A549 (cell line): ENCODE measurements at regions not wholly inside any gene's neighbourhood (a gene's known extent, or its start where the extent isn't known, plus 50 kb on each side); places are given as distances from the start of the nearest gene placed in this dataset.

Source experiments
- ATAC-seq, 2 experiments: fragments of 200-7000 bp in 1 of 2; fragments of >200 bp in 1 of 2; cut with Nextera tagmentation in 1 of 2; cut with Tn5 transposase in 1 of 2; 3 replicates each; pipeline versions ENCODE4 v1.8.0 to v1.9.1; 2018 to 2020; ENCODE audit warnings: mild to moderate bottlenecking in 1 of 2, moderate library complexity in 1 of 2
- CTCF ChIA-PET: fragments of 300-600 bp; sonication (Branson Sonifier 250); formaldehyde crosslinking; extraction: SDS; loops from one replicate; lab custom pipeline; 2021; ENCODE audit warnings: antibody characterized with exemption, inconsistent platforms; lab: Yijun Ruan, JAX
- POLR2A ChIA-PET: fragments of 350-600 bp; formaldehyde crosslinking; extraction: SDS; loops from one replicate; lab custom pipeline; 2021; ENCODE audit warnings: antibody characterized with exemption, inconsistent platforms; lab: Yijun Ruan, JAX
- DNase-seq, 2 experiments: peaks; one replicate each; pipeline versions ENCODE4 v3.0.0 to v3.0.0-alpha.2; 2011 to 2016; ENCODE audit warnings: low read depth in 1 of 2, low spot score in 1 of 2
- FAIRE-seq: peaks from 2 replicates; lab custom pipeline; 2011; peaks lifted over from hg19 to GRCh38; lab: Jason Lieb, UNC
- H3K27ac ChIP-seq, 2 experiments: fragments of >200 bp; sonication (Bioruptor Twin); formaldehyde crosslinking; 3 replicates each; pipeline ENCODE4 v1.5.1; 2016 to 2017
- H3K4me1 ChIP-seq: fragments of >200 bp; sonication (Bioruptor Twin); formaldehyde crosslinking; 3 replicates; pipeline ENCODE4 v1.6.1; 2016
- H3K4me2 ChIP-seq: fragments of >200 bp; sonication (Bioruptor Twin); formaldehyde crosslinking; 3 replicates; pipeline ENCODE4 v1.6.1; 2016
- H3K4me3 ChIP-seq: fragments of >200 bp; sonication (Bioruptor Twin); formaldehyde crosslinking; 3 replicates; pipeline ENCODE4 v1.5.1; 2016
- H3K9me3 ChIP-seq: fragments of >200 bp; sonication (Bioruptor Twin); formaldehyde crosslinking; 3 replicates; pipeline ENCODE4 v1.6.1; 2016
- ATOH8 ChIP-seq: fragments of 250-450 bp; sonication (Bioruptor Pico); IDR thresholded peaks from 2 replicates; pipeline ENCODE4 v1.5.0; 2020; ENCODE audit warnings: low read depth, mild to moderate bottlenecking, moderate library complexity
- CEBPB ChIP-seq, 2 experiments: fragments of >200 bp in 1 of 2; sonication (Bioruptor Twin) in 1 of 2; formaldehyde crosslinking in 1 of 2; IDR thresholded peaks; 2 replicates each; pipeline ENCODE4 v1.6.1; 2012 to 2016
- CHD2 ChIP-seq: fragments of 150-350 bp; IDR thresholded peaks from 2 replicates; pipeline ENCODE4 v1.6.1; 2014; ENCODE audit warnings: low read length; ENCODE audit not compliant: partially characterized antibody
- E2F6 ChIP-seq: IDR thresholded peaks from 2 replicates; pipeline ENCODE4 v1.6.1; 2012; ENCODE audit warnings: low read depth, borderline replicate concordance
- EHF ChIP-seq: fragments of 250-450 bp; sonication (Bioruptor Pico); IDR thresholded peaks from 2 replicates; pipeline ENCODE4 v1.5.0; 2020; ENCODE audit warnings: mild to moderate bottlenecking
- FOSL2 ChIP-seq, 2 experiments: fragments of 450-650 bp in 1 of 2; fragments of >200 bp in 1 of 2; sonication (Bioruptor Twin) in 1 of 2; formaldehyde crosslinking; IDR thresholded peaks; 2 replicates each; pipeline versions ENCODE4 v1.5.0 to v1.6.1; 2016 to 2020; ENCODE audit warnings: mild to moderate bottlenecking in 1 of 2, moderate library complexity in 1 of 2
- GATA3 ChIP-seq: IDR thresholded peaks from 2 replicates; pipeline ENCODE4 v1.6.1; 2012; ENCODE audit warnings: borderline replicate concordance
- HOXA7 ChIP-seq: fragments of 250-450 bp; sonication (Bioruptor Pico); IDR thresholded peaks from 2 replicates; pipeline ENCODE4 v1.5.0; 2020; ENCODE audit warnings: mild to moderate bottlenecking, moderate library complexity
- HOXB13 ChIP-seq: fragments of 250-450 bp; sonication (Bioruptor Pico); IDR thresholded peaks from 2 replicates; pipeline ENCODE4 v1.5.0; 2020; ENCODE audit warnings: low read depth, mild to moderate bottlenecking, moderate library complexity
- JUN ChIP-seq, 2 experiments: fragments of >200 bp; sonication (Bioruptor Twin); formaldehyde crosslinking; IDR thresholded peaks; 2 replicates in 1 of 2; 3 replicates in 1 of 2; pipeline ENCODE4 v1.6.1; 2016 to 2017
- MAZ ChIP-seq: fragments of 150-350 bp; IDR thresholded peaks from 2 replicates; pipeline ENCODE4 v1.6.1; 2014; ENCODE audit warnings: antibody characterized with exemption, low read depth, low read length, borderline replicate concordance
- MYC ChIP-seq: IDR thresholded peaks from 2 replicates; pipeline ENCODE4 v1.6.1; 2012; ENCODE audit warnings: mild to moderate bottlenecking, inconsistent platforms, low read length, improper control_type of control experiment, borderline replicate concordance
- POLR2AphosphoS2 ChIP-seq: conservative IDR thresholded peaks from 2 replicates; pipeline ENCODE4 v1.6.1; 2012; ENCODE audit warnings: low read length, improper control_type of control experiment, inconsistent platforms
- RARB ChIP-seq: fragments of 250-450 bp; sonication (Bioruptor Pico); IDR thresholded peaks from 2 replicates; pipeline ENCODE4 v1.8.0; 2021; ENCODE audit warnings: mild to moderate bottlenecking, moderate library complexity
- RCOR1 ChIP-seq: fragments of 150-350 bp; IDR thresholded peaks from 2 replicates; pipeline ENCODE4 v1.6.1; 2014; ENCODE audit warnings: antibody characterized with exemption, low read length, low read depth
- RFX5 ChIP-seq: fragments of 450-650 bp; IDR thresholded peaks from 2 replicates; pipeline ENCODE4 v1.7.1; 2014; ENCODE audit warnings: antibody characterized with exemption, mild to moderate bottlenecking, moderate library complexity
- TFCP2L1 ChIP-seq: fragments of 250-450 bp; sonication (Bioruptor Pico); IDR thresholded peaks from 2 replicates; pipeline ENCODE4 v1.5.0; 2021; ENCODE audit warnings: mild to moderate bottlenecking
- USF2 ChIP-seq: fragments of 450-650 bp; IDR thresholded peaks from 2 replicates; pipeline ENCODE4 v1.6.1; 2014; ENCODE audit warnings: antibody characterized with exemption
- ZSCAN20 ChIP-seq: fragments of 250-450 bp; sonication (Bioruptor Pico); IDR thresholded peaks from 2 replicates; pipeline ENCODE4 v1.8.0; 2022; ENCODE audit warnings: mild to moderate bottlenecking, moderate library complexity
- WGBS: methylation state at CpG from one replicate; pipeline ENCODE4 v1.1.6; 2017; ENCODE audit errors: missing lambda C conversion rate; 5-methylcytosine and 5-hydroxymethylcytosine counted together

DNA sequence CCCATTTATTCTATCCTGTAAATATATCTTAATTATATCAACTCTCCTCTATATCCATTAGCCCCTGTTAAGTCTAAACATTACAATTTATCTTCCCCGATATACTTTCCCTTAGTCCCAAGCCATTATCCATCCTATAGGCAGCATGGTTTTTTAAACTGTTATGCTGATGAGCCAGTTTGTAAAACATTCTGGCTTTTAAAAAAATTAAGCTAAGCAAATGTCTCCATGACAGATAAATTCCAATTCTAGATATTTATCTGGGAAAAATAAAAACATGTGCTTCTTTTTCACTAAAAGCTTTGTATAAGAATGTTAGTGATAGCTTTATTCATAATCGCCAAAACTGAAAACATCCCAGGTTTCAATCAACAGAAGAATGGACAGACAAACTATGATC, 183.2 kb upstream of the GNAI1 start:
- FAIRE-seq: no peak
- no peaks in the 10 kb centered on the region for H3K9me3 ChIP-seq
- no peaks in the 10 kb centered on the region for H3K4me1 ChIP-seq
- no peak overlapping the region for H3K27ac ChIP-seq
- no peak for ATAC-seq
- no peak for DNase-seq
- WGBS: 91% methylated on average over 2 of the region's 2 CpGs
- ChIA-PET POLR2A (no interaction called here), CTCF (no interaction called here)
- no peak overlapping the region for H3K4me2 ChIP-seq
- TF ChIP-seq HOXA7: no peak
- no peak for TF ChIP-seq RFX5
- TF ChIP-seq JUN (IDR thresholded peaks at IDR 0.05): no peak
- TF ChIP-seq RARB (CRISPR knock-in tag): no peak
- TF ChIP-seq MYC: no peak
- no peak for TF ChIP-seq TFCP2L1
- TF ChIP-seq CEBPB (IDR thresholded peaks at IDR 0.05): no peak
- H3K4me3 ChIP-seq: no peak overlapping the region

DNA sequence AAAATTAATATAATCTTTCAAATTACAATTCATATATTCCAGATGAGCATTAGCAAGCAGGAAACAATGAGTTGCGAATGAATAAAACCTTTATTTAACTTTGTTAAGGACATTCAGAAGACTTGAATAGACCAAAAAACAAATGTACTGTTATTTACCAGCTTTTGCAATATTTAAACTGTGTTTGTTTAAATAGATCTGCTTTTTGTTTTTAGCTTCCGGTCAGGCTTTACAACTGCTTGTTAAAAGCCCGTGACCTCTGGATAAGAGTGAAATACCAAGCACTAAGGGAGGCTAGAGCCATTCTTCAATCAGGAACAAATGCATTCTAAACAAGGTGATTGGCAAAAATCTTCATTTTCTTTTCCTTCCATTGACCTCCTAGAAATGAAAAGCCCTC, 184.9 kb upstream of the GNAI1 start:
- no peak for TF ChIP-seq RCOR1
- no peak for TF ChIP-seq ZSCAN20 (CRISPR knock-in tag)
- TF ChIP-seq HOXB13: no peak
- no peak for TF ChIP-seq GATA3
- no peak for TF ChIP-seq POLR2AphosphoS2
- no peak for TF ChIP-seq MYC
- TF ChIP-seq EHF: no peak
- no peak for TF ChIP-seq MAZ
- no peak for TF ChIP-seq CHD2
- no peak for TF ChIP-seq E2F6
- no peak for TF ChIP-seq FOSL2 (IDR thresholded peaks at IDR 0.05)
- no peak for TF ChIP-seq FOSL2 (CRISPR knock-in tag; IDR thresholded peaks at IDR 0.05)
- TF ChIP-seq, all 56 proteins: peak for 0
- H3K4me1 ChIP-seq: no peaks in the 10 kb centered on the region
- ATAC-seq (no peak), FAIRE-seq (no peak), DNase-seq (no peak)
- H3K4me2 ChIP-seq: no peak overlapping the region
- H3K27ac ChIP-seq: no peak overlapping the region
- no peak overlapping the region for H3K4me3 ChIP-seq
- 62% methylated on average over 3 of the region's 3 CpGs for WGBS
- ChIA-PET POLR2A (no interaction called here), CTCF (no interaction called here)
- no peaks in the 10 kb centered on the region for H3K9me3 ChIP-seq

- FAIRE-seq (no peak), DNase-seq (no peak), ATAC-seq (no peak)
- no peak overlapping the region for H3K4me2 ChIP-seq
- ChIA-PET CTCF (no interaction called here), POLR2A (no interaction called here)
- H3K4me3 ChIP-seq: no peak overlapping the region
- H3K27ac ChIP-seq: no peak overlapping the region
- TF ChIP-seq RARB (CRISPR knock-in tag) (no peak), TFCP2L1 (no peak), ATOH8 (CRISPR knock-in tag) (no peak), USF2 (no peak), CEBPB (IDR thresholded peaks at IDR 0.05) (no peak)
- no peaks in the 10 kb centered on the region for H3K9me3 ChIP-seq
- no peaks in the 10 kb centered on the region for H3K4me1 ChIP-seq
- WGBS: 18% methylated on average over 3 of the region's 3 CpGs
These were observed 198.2 kb upstream of the GNAI1 start for GRCh38 chr7:79936281-79936983.
